Fibroblast of pulmonary artery (primary cell): ENCODE measurements at regions not wholly inside any gene's neighbourhood (a gene's known extent, or its start where the extent isn't known, plus 50 kb on each side); places are given as distances from the start of the nearest gene placed in this dataset.

ENCODE experiments used
- DNase-seq: peaks from one replicate; pipeline ENCODE4 v3.0.0-alpha.2; 2010; ENCODE audit warnings: low read depth
- H3K4me3 ChIP-seq: replicated peaks from 2 replicates; pipeline ENCODE4 v1.5.1; 2011; ENCODE audit warnings: low read depth, mild to moderate bottlenecking, control low read depth, low read length, moderate library complexity
- CTCF ChIP-seq: IDR thresholded peaks from 2 replicates; pipeline ENCODE4 v1.5.1; 2011; ENCODE audit warnings: mild to moderate bottlenecking, control low read depth, low read length, inconsistent platforms; ENCODE audit errors: missing control alignments

- no peak overlapping the region for H3K4me3 ChIP-seq
- peak; percentile 38 for DNase-seq
- TF ChIP-seq CTCF: no peak
Measured at GRCh38 chr3:194285850-194286197, 65.3 kb downstream of the CPN2 start.

GRCh38 chr3:194286375-194287146, 64.6 kb downstream of the CPN2 start:
- no peak overlapping the region for H3K4me3 ChIP-seq
- no peak for TF ChIP-seq CTCF

GRCh38 chr3:194287374-194287773, 63.8 kb downstream of the CPN2 start:
- no peak for TF ChIP-seq CTCF
- DNase-seq: no peak
- no peak overlapping the region for H3K4me3 ChIP-seq

More at GRCh38 chr3:194286375-194287146, 64.6 kb downstream of the CPN2 start:
- no peak for DNase-seq

- TF ChIP-seq CTCF: no peak
- H3K4me3 ChIP-seq: no peak overlapping the region
- DNase-seq: no peak
Measured at GRCh38 chr3:194287977-194288706, 63.0 kb downstream of the CPN2 start.
